ENCODE measurements at regions not wholly inside any gene's neighbourhood (a gene's known extent, or its start where the extent isn't known, plus 50 kb on each side); places are given as distances from the start of the nearest gene placed in this dataset.

GRCh38 chr11:26851696-26852095 lies 129.8 kb upstream of the SLC5A12 start:
- TF ChIP-seq CTCF (IDR thresholded peaks at IDR 0.05 in 2 of 3, conservative IDR thresholded peaks at IDR 0.05 in 1 of 3; ENCODE audit: borderline replicate concordance in 1 of 3, insufficient read depth in 1 of 3, low read depth in 2 of 3, low read length in 2 of 3): no peak
- TF ChIP-seq POLR2A (IDR thresholded peaks at IDR 0.05; ENCODE audit: borderline replicate concordance, extremely low read depth, insufficient read depth, insufficient read length): no peak
- TF ChIP-seq JUND (IDR thresholded peaks at IDR 0.05): no peak
- no peak for TF ChIP-seq EGR1 (IDR thresholded peaks at IDR 0.05; ENCODE audit: low read depth)
- TF ChIP-seq SP1 (IDR thresholded peaks at IDR 0.05; ENCODE audit: low read depth): no peak
- TF ChIP-seq YY1 (IDR thresholded peaks at IDR 0.05; ENCODE audit: extremely low read depth, insufficient replicate concordance, low read depth, low read length): no peak

All from HCT116 (cell line).